ENCODE measurements at regions not wholly inside any gene's neighbourhood (a gene's known extent, or its start where the extent isn't known, plus 50 kb on each side); places are given as distances from the start of the nearest gene placed in this dataset.
"Not testable (repeated sequence)": the region's sequence is repeated elsewhere in the genome, so short reads cannot be mapped to it uniquely, and the experiment has no call there.

DNA sequence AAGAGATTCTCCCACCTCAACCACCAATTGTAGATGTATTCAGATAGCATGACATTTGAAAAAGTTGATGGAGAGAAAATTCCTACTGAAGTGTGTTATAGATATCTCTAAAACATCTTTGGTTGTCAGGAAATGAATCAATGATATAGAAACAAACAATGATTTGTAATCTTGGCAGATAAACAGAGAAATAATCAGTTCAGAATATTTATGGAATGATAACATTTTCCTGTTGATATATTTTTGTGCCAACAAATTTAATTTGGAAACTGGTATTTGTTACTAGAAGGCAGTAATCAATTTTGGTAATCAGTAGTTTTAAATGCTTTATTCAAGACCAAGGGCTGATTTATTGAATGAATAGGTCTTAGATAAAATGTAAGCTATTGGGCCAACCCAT is 695.6 kb downstream of the USP25 start:
- no peak for DNase-seq

DNA sequence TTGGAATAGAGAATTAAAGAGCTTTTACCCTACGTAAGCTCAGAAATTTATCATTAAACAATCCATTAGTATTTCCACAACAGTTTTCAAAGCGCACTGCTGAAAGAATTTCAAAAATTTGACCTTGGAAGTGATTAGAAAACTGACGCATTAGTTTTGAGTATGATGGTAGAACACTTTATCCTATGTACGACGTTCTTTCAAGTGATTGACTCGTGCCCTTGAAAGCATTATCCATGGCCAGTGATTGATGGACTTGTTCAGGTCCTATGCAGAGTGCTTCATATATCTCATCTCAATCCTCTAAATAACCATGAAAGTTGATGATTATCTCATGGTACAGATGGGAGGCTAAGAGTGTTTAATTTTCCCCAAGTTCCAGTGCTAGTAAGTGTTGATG is 697.2 kb downstream of the USP25 start:
- DNase-seq, result no peak

DNA sequence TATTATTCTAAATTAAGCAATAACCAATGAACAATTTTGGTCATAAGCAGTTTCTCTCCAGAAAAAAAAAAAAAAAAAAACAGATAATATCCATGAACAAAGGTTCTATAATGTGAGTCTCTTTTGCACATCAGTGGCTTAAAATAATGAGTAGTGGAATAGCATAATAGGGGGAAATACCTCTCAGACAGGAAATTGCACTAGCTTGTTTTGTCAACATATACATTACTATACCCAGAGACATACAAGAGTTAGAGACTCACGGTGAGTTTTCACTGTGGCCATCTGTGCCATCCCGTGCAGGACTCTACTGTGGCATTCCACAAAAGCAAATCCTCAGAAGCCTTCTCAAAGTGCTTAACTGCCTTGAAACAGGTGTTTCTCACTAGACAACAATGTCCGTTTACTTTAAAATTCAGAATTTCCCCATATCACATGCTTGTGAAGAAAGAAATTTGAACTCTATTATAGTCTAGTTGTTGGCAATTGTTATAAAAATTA is 697.9 kb downstream of the USP25 start:
- DNase-seq, result no peak

DNA sequence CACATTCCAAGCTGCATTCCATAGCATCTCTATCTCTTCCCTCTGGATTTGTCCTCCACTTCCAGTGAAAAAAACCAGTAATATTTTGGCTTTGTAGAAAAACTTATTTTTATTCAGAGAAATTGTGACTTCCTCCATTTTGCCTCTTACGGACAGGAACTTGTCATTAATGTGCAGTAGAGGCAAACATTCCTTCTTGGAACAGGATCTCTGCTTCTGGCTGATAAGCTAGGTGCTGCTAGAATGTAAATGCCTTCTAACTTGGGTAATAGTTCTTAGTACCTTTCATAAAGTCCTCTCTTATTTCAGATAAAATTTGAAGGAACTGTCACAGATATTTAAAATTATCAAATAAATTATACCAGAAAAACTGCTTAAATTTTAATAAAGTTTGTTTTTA is 707.8 kb downstream of the USP25 start:
- no peak for DNase-seq

DNA sequence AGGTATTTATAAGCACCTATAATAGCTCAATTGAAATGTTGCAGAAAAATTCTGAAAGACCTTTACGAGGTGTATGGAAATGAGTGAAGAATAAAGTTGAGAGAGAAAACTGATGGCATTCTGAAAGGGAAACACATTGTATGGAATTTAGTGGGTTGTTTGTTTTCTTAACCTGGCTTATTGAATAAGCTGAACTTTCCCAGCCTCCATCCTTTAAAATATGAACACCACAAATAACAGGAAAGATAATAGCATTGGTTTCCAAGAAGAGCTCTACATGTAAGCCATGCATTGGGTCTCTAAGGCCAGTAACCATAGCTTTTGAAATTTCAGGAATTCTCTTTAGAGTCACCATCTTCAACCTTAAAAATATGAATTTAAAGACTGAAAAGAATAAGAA is 709.0 kb downstream of the USP25 start:
- DNase-seq, result no peak

DNA sequence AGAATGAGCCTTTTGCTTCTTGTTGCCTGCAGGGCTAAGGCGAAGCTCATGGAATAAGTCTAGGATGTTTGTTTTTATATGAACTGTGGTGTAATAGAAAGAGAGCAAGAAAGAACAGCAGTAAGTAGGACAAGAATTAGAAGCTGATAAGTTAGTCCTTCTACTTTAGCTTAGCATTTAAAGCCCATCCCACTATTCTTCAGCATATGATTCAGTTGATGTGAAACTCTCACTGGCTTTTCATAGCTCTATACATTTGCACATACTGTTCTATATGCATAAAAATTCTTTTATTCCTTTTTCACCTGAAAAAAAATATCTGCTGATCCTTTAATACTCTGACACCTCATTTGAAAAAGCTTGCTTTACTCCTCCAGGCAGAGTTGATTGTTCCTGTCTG is 712.0 kb downstream of the USP25 start:
- no peak for DNase-seq

DNA sequence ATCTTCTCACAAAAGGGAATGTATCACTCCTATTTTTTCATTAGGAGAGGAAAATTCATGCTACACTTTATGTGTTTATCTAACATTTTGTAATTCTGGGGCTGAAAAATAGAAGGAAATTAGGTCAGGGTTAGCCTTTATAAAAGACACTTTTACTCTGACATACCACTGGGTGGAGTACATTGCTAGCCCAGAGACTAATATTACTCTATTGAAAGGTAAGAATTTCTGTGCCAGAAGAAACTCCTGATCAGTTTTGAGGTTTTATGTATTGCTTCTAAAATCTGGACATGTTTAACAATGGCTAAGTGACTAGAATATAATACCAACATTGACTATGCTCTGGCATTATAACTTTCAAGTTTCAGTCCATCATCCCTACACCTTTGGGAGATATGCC is 724.6 kb downstream of the USP25 start:
- DNase-seq, result no peak

DNA sequence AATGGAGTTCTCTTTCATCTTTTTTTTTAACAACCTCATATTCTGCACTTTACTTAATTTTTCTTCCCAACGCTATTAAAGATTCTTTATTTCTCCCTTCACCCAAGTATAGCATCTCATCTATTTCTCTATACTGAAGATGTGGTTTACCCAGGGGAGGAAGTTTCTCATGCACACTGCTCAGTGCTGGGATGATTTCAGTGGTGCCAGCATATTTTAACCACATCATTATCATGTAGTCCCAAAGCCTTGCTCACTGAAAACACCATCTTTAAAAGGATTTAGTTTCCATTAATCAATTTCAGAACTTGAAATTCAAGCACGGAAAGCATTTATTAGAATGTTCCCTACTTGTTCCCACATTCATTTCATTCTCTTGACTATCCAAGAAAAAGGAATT is 725.7 kb downstream of the USP25 start:
- no peak for DNase-seq

DNA sequence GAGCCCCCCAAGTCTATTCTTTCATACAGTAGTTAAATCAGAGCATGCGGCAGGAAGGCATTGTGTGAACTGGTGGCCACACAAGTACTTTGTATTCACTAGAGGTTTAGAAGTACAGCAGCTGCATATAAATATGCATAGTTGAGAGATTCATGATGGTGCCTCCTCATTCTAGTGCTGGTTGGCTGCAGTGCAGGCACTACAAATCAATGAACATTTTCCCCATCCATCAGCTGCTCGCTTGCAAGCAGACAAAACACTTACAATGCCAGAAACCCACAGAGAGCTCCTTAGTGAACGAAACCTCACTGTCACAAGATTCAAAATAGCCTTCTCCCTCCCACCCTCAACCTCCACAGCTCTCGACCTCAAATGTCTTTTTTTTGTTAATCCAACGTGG is 726.2 kb downstream of the USP25 start:
- no peak for DNase-seq

DNA sequence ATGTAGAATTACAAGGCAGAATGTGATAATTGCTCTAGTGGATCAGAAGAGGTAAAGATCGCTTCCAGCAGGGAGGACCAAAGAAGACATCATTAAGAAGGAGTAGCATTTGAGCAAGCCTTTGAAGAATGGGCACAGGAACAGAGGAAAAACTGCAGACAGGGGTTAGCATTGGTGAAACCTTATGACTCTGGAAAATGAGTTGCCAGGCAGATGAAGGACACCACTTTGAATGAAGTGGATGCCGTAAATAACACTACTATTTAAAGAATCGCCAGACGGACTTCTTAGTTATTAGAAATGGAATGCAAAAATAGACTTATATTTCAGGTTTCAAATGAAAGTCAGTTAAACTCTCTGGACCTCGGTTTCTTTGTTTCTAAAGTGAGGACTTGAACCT is 727.7 kb downstream of the USP25 start:
- DNase-seq, result no peak

DNA sequence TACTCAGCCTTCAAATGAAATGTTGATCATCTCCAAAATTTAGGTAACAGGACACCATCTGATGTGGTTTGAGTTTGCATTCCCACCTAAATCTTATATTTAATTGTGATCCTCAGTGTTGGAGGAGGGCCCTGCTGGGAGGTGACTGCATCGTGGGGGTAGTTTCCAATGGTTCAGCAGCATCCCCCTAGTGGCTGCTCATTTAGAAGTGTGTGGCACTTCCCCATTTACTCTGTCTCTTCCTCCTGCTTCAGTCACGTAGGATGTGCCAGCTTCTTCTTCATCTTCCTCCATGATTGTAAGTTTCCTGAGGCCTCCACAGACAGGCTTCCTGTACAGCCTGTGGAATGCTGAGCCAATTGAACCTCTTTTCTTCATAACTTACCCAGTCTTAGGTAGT is 731.2 kb downstream of the USP25 start:
- DNase-seq, result no peak

DNA sequence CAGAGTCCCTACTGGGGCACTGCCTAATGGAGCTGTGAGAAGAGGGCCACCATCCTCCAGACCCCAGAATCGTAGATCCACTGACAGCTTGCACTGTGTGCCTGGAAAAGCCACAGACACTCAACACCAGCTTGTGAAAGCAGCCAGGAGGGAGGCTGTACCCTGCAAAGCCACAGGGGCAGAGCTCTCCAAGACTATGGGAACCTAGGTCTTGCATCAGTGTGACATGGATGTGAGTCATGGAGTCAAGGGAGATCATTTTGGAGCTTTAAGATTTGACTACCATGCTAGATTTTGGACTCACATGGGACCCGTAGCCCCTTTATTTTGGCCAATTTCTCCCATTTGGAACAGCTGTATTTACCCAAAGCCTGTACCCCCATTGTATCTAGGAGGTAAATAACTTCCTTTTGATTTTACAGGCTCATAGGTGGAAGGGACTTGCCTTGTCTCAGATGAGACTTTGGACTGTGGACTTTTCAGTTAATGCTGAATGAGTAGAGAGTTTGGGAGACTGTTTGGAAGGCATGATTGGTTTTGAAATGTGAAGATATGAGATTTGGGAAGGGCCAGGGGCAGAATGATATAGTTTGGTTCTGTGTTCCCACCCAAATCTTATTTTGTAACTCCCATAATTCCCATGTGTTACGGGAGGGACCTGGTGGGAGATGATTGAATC is 734.6 kb downstream of the USP25 start:
- not testable (repeated sequence) for DNase-seq

DNA sequence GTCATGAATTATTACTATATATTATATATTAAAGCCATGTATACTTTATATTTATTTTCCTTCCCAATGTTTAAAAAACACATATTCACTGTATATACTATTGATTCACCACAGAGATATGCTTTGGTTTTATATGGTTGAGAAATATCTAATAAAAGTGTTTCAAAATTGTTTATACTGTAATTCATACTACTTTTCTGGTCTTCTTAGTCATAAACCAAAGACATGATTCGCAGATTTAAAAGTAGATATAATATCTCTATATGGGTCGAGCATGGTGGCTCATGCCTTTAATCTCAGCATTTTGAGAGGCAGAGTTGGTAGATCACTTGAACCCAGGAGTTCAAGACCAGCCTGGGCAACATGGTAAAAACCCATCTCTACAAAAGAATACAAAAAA is 738.4 kb downstream of the USP25 start:
- DNase-seq, result no peak

DNA sequence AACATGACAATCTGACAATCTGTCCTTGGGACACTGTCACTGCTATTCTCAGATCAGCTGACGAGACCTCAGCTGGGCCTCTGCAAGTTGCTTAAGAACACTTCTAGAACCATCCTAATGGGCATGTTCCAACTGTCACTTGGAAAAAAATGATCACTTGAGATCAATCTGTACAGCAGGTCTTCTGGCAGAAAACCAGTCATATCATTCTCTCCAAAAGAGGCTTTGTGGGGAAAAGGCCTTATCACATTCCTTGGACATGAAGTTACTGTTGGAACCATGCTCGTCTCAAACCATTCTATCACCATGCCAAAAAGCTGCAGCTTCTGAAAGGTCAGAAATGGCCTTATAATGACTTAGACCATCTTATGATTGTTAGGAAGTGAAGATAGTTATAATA is 744.2 kb downstream of the USP25 start:
- no peak for DNase-seq

DNA sequence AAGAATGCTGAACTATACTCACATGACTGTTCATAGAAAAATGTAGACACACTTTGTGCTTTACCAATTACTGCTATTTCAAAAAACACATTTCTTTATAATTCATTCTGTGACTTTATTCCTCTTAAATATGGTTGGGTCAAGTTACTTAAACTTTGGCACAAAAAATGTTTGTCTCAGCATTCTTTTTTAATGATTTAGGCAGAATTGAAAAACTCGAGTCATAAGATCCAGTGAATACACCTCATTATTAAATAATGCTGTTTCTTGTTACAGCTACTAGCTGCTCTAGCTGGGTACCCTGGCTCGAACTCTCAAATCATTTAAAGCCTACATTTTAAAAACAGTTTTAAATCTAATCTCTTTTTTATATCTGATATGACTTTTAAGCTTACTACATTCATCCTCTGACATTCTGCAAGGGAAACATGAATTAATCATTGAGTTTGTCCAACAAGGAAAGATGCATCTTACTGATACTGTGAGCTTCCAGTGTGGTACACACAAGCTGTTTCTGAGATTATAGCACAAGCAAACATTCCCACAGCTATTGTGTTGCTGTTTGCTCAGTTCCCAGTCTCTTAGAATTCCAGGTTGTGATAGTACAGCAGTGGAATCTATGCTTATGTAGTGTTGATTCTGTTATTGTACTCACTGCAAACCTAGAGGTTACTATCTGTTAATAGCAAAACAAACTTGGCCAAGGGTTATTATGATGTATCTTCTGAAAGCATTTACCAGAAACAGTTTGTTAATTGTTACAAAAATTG is 746.5 kb downstream of the USP25 start:
- no peak for DNase-seq

DNA sequence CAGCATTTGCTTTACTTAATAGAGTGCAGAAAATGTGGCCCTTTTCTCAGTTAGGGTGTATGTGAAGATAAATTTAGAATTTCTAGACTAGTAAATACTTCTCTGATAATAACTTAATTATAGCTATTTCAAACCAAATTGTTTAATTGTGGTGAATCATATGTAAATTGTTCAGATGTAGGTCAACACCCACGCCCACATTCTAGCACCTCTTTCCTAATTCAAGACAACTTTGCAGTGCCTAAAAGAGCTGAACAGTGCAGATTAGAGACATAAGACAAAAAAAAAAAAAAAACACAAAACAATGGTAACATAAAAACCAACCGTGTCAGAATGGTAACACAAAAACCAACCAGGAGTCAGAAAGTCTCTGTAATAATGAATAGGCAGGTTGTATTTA is 758.3 kb downstream of the USP25 start:
- DNase-seq, result no peak

DNA sequence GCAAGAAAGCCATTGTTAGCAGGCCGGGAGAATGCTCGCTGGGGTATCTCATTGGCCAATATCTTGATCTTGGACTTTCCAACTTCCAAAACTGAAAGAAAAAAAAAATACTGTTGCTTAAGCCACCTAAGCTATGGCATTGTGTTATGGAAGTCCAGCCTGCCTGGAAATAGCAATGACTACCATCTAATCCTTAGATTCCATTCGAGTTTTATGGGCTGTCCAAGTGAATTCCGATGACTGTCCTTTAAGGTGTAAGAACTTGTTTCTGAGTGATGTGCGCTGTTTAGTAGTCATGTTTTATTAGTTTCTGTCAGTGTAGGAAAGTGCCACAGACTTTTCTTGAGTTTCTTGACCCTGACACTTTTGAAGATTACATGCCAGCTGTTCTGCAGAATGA is 762.6 kb downstream of the USP25 start:
- DNase-seq, result no peak

DNA sequence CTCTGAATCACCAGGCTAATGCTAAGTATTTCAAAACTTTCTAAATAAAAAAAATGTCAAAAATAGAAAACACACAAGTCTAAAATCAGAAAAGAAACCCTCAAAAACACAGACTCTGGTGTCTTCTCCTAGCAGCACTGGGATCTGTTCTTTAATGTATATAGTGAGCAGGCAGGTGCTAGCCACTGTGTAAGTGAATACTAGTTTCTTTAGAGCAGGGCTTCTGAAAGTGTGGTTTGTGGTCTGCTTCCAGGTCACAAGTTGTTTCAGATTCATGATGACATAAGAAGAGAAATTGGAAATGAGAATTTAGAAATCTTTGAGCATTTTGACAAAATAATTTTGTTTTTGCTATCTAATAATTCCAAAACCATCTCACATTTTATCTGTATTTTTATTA is 763.1 kb downstream of the USP25 start:
- DNase-seq, result no peak

DNA sequence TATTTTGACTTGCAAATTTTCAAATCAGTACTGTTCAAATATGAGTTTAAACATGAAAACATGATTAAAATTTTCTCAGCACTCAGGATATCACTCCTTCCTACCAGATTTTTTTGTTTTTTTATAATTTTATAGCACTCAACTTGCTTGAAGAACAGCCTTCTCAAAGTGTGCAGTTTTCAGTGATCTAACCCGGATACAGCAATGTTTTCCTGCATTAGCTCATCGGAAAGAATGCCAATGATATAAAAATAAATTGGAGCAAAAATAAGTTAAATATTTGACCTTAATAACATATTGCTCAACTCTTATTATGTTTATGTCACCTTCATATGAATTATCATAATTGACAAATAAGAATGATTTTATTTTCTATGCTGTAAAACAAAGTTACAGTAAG is 766.8 kb downstream of the USP25 start:
- no peak for DNase-seq

DNA sequence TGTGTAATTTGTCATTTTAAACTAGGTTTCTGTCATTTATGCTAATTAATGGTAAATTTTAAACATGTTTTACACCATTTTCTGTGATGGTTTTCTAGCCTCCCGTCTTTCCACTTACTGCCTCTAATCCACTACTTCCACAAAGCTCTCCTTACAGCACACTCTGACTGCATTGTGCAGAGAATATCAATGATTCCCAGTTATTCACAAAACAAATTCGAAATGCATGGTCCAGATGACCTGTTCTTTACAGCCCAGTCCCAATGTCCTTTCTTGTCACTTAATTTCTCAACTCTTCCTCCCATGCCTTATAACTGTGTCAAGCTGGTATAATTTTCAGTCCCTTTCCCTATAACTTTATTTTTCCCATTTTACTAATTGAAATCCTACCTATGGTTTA is 770.5 kb downstream of the USP25 start:
- DNase-seq, result no peak

DNA sequence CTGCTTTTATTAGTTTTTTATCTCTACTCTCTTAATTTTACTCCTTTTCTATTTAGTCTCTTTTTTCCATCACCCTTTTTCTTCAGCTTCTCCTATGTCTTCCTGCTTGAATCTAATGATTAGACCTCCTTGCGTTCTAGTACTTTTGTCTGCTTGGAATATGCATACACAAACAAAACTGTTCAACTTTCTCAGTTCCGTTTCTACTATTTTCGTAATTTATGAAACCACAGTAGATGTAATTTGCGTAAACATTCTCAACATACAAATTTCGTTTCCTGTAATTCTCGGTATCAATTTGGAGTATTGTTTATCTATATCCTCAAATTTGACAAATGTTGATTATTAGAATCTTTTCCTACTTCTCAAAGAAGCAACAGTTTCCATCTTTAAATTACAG is 772.5 kb downstream of the USP25 start:
- no peak for DNase-seq

DNA sequence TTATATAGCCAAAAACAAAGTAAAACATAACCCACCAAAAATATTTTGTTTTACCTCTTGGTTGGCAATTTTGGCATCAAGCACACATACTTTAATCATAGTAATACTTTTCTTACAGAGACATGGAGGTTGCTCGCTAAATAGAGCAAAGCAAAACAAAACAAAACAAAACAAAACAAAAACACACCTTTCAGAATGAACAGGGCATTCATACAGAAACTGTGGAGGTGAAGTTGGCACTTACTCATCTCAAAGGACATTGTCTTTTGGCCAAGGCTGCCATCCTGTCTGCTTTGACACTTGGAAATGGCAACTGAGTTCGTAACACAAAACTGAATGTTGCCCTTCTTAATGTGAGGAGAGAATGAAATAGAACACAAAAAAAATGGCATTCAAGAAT is 773.1 kb downstream of the USP25 start:
- DNase-seq, result no peak

DNA sequence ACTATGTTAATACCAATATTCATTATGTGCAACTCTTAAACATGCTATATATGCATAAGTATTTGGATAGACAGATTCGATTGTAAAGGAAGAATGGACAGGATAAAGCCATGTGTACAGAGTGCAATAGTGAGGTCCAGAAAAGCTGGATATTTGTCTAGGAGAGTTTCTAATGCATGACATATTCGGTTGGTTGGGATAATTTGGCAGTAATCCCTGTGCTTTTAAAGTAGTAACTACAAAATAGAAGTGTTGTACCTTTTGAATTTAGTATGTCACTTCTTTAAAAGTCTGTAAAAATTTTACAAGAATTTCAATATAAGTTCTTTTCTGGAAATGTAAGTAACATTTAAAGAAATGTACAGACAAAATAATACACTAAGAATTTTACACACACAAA is 774.5 kb downstream of the USP25 start:
- DNase-seq, result no peak

DNA sequence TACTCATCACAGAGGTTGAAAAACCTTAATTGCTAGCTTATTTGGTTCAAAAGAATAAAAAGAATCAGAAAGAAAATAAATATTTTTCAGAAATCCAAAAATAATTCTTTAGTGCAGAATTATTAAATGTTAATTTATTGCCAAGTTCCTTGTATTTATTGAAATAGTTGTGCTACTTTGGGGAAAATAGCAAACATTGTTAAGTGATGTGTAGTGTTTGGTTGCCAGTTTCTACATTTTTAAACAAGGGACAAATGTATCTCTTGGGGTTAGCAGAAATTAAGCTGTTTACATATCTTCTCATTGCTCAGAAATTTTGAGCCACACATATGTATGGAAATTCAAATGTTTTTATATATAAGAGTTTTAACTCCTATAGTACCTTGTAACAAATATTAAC is 775.0 kb downstream of the USP25 start:
- no peak for DNase-seq

DNA sequence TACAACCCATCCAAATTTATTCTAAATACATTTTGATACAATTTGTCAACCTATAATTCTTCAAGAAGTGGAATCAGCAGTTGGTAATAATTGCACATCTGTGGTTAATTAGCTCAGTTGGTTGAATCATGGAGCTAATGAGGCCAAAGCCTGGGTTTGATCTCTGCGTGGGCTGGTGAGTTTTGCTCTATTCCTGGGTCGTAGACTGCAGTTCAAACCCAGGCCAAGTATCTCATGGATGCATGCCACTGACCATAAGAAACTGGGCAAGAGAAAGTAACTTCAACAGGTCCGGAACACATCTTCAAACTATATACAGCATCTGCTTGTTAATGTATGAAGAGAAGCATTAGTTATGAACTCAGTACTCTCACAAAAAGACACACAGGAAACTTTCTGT is 779.7 kb downstream of the USP25 start:
- no peak for DNase-seq

Data from activated CD4-positive, alpha-beta T cell treated with anti-CD3 and anti-CD28 coated beads, Interleukin-2, amount 50 U/mL, for 4 hours (primary cell).